ENCODE measurements at regions not wholly inside any gene's neighbourhood (a gene's known extent, or its start where the extent isn't known, plus 50 kb on each side); places are given as distances from the start of the nearest gene placed in this dataset.

DNA sequence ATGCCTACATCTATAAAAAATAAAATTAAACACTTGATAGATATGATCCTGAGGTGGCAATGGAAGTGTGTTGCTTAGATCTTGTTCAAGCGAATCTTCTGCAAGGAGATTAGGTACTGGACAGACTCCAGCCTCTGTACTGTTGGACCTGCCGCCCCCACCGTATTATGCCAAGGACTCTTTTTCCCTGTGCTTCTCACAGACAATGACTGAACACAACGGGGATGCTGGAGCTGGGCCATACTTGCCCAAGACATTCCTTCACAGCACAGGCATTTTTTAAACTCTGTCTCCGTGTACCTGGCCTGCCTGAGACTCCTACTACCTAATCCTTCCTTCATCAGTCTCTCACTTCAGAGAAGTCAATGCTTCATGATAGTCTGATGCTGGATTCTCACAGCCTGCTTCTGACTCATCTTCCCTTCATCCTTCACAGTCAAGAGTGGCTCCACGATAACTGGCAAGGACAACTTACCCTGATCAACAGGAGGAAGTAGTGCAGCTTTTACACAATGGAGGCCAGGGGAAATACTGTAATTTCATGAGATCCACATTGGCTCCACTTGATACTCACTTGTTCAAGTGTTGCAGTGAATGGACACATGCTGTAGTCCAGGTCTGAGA is 754.6 kb upstream of the AGA start:
- TF ChIP-seq POLR2A (IDR thresholded peaks at IDR 0.05) (no peak), CTCF (IDR thresholded peaks at IDR 0.05) (no peak)

Measured in heart left ventricle (tissue), 13 donors.